ENCODE measurements at regions not wholly inside any gene's neighbourhood (a gene's known extent, or its start where the extent isn't known, plus 50 kb on each side); places are given as distances from the start of the nearest gene placed in this dataset.
"Not testable (repeated sequence)": the region's sequence is repeated elsewhere in the genome, so short reads cannot be mapped to it uniquely, and the experiment has no call there.

DNA sequence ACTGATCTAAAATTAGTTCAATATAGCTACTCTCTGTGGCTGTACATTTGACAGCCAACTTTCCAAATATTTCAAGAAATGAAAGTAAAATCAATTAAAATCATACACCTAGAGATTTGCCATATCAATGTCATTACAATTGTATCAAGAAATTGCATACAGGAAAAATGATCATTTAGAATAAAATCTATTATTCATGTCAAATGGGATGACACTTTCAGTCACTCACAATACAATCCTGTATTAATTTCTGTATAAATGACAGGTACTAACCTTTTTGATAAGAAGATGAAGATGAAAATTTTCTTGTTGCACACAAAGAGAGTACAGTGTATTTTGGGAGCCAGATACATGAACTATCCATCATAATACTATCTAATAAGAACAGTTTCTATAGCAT, 1588.9 kb upstream of the PRMT6 start:
- CTCF ChIA-PET: no interaction called here
- POLR2A ChIA-PET: no interaction called here
- Histone ChIP-seq H3K27me3 (replicated peaks in 1 of 2; ENCODE audit: control insufficient read depth in 2 of 2, extremely low read depth in 1 of 2, insufficient read depth in 2 of 2, low read length in 1 of 2) (no peaks in the 10 kb centered on the region), H3K9me3 (no peaks in the 10 kb centered on the region), H3K4me3 (ENCODE audit: control insufficient read depth in 1 of 2, extremely low read depth in 1 of 2, low read length in 1 of 2) (no peak overlapping the region), H3K4me1 (ENCODE audit: control insufficient read depth in 1 of 2, extremely low read depth in 1 of 2, insufficient read depth in 2 of 2, low read length in 2 of 2) (no peaks in the 10 kb centered on the region), H3K27ac (ENCODE audit: low read length) (no peak overlapping the region), H3K36me3 (ENCODE audit: control insufficient read depth in 2 of 2, extremely low read depth in 1 of 2, insufficient read depth in 1 of 2, low read length in 1 of 2) (no peaks in the 10 kb centered on the region)
- Mint-ChIP-seq H3K4me3 (no peak overlapping the region), H3K27ac (no peak overlapping the region), H3K27me3 (no peaks in the 10 kb centered on the region), H3K36me3 (no peaks in the 10 kb centered on the region), H3K9me3 (peaks cover 4 to 21% (median 17%) of the 10 kb centered on the region in 3 donors), H3K4me1 (no peaks in the 10 kb centered on the region)
- DNase-seq (no peak), ATAC-seq (replicated peaks in 1 of 4) (no peak)

DNA sequence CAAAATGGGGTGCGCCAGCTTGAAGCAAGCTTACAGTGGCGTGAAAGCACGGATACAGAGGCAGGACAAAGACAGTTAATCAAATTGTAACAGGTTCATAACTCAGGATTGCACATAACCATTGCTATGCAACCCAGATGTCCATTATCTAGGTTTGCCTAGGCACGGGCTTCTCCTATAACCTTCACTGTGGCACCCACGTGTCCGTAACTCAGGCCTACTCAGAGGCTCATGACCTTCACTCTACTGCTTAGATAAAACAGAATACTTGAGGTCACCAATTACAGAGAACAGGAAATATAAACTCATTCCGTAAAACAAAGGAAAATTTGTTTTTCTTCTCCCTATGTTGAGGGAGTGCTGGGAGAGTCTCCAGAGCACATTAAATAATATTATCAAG, 1585.9 kb upstream of the PRMT6 start:
- H3K4me1 Mint-ChIP-seq, CTCF ChIA-PET: not testable (repeated sequence)
- 78% methylated on average over 6 of the region's 7 CpGs for WGBS (ENCODE audit: insufficient coverage)

DNA sequence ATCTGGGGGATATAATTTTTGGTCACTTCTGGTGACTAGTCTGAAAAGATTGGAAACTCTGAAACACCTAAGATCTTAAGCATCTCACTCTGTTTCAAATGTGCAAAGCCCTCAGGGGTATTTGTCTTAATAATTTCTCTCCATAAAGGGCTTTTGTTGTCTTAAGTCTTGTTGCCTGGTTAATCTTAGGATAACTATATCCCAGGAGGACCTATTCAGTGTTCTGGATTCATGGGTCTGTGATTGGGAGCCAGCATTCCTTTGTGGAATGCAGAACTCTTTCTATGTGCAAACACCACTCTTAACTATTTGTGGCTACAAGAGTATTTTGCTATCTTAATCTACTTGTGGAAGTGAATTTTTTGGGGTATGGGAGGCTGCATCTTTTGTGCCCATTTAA, 1573.0 kb upstream of the PRMT6 start:
- DNase-seq: no peak
- Mint-ChIP-seq H3K27me3 (no peaks in the 10 kb centered on the region), H3K9me3 (peaks cover 10 to 20% (median 18%) of the 10 kb centered on the region in 3 donors), H3K36me3 (no peaks in the 10 kb centered on the region), H3K27ac (no peak overlapping the region), H3K4me3 (no peak overlapping the region), H3K4me1 (no peaks in the 10 kb centered on the region)
- POLR2A ChIA-PET: no interaction called here
- Histone ChIP-seq H3K27me3 (replicated peaks in 1 of 2; ENCODE audit: control insufficient read depth in 2 of 2, extremely low read depth in 1 of 2, insufficient read depth in 2 of 2, low read length in 1 of 2) (no peaks in the 10 kb centered on the region), H3K4me1 (ENCODE audit: control insufficient read depth in 1 of 2, extremely low read depth in 1 of 2, insufficient read depth in 2 of 2, low read length in 2 of 2) (no peaks in the 10 kb centered on the region), H3K4me3 (ENCODE audit: control insufficient read depth in 1 of 2, extremely low read depth in 1 of 2, low read length in 1 of 2) (no peak overlapping the region), H3K27ac (ENCODE audit: low read length) (no peak overlapping the region), H3K36me3 (ENCODE audit: control insufficient read depth in 2 of 2, extremely low read depth in 1 of 2, insufficient read depth in 1 of 2, low read length in 1 of 2) (no peaks in the 10 kb centered on the region), H3K9me3 (no peaks in the 10 kb centered on the region)
- CTCF ChIA-PET: no interaction called here
- no peak for ATAC-seq (replicated peaks in 1 of 4)

More for the DNA sequence above, 1585.9 kb upstream of the PRMT6 start:
- H3K27me3 Mint-ChIP-seq; H3K36me3 ChIP-seq (ENCODE audit: control insufficient read depth in 2 of 2, extremely low read depth in 1 of 2, insufficient read depth in 1 of 2, low read length in 1 of 2); POLR2A ChIA-PET; H3K4me3 ChIP-seq (ENCODE audit: control insufficient read depth in 1 of 2, extremely low read depth in 1 of 2, low read length in 1 of 2); ATAC-seq (replicated peaks in 1 of 4); DNase-seq; H3K9me3 ChIP-seq; H3K4me1 ChIP-seq (ENCODE audit: control insufficient read depth in 1 of 2, extremely low read depth in 1 of 2, insufficient read depth in 2 of 2, low read length in 2 of 2); H3K27ac Mint-ChIP-seq; H3K27me3 ChIP-seq (replicated peaks in 1 of 2; ENCODE audit: control insufficient read depth in 2 of 2, extremely low read depth in 1 of 2, insufficient read depth in 2 of 2, low read length in 1 of 2); H3K36me3 Mint-ChIP-seq; H3K27ac ChIP-seq (ENCODE audit: low read length); H3K4me3 Mint-ChIP-seq: not testable (repeated sequence)
- peaks cover 4 to 17% (median 15%) of the 10 kb centered on the region in 3 donors for H3K9me3 Mint-ChIP-seq

DNA sequence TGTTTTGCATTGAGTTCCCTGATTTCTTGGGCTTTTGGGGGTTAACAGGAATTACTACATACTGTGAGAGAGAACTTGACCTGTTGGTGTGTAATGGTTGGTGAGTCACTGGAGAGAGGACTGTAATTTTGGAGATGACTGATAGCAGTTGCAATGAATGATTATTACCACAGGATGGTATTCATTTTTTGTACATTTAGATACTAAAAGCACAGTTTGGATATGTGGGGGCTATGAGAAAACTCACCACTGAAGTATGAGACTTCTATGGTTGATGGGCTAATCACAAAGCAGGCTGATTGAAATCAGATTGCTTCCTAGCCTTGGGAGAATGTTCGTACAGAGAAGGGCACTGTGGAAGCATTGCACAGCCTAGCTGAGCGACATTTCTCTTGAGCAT, 1571.3 kb upstream of the PRMT6 start:
- H3K9me3 ChIP-seq: no peaks in the 10 kb centered on the region
- H3K27ac ChIP-seq (ENCODE audit: low read length): no peak overlapping the region
- CTCF ChIA-PET: no interaction called here
- no peak overlapping the region for H3K4me3 ChIP-seq (ENCODE audit: control insufficient read depth in 1 of 2, extremely low read depth in 1 of 2, low read length in 1 of 2)
- Mint-ChIP-seq H3K27ac (no peak overlapping the region), H3K27me3 (no peaks in the 10 kb centered on the region), H3K4me1 (no peaks in the 10 kb centered on the region), H3K36me3 (no peaks in the 10 kb centered on the region), H3K4me3 (no peak overlapping the region), H3K9me3 (peaks cover 10 to 26% (median 25%) of the 10 kb centered on the region in 3 donors)
- no peaks in the 10 kb centered on the region for H3K36me3 ChIP-seq (ENCODE audit: control insufficient read depth in 2 of 2, extremely low read depth in 1 of 2, insufficient read depth in 1 of 2, low read length in 1 of 2)
- DNase-seq (no peak), ATAC-seq (replicated peaks in 1 of 4) (no peak)
- H3K27me3 ChIP-seq (replicated peaks in 1 of 2; ENCODE audit: control insufficient read depth in 2 of 2, extremely low read depth in 1 of 2, insufficient read depth in 2 of 2, low read length in 1 of 2): no peaks in the 10 kb centered on the region
- H3K4me1 ChIP-seq (ENCODE audit: control insufficient read depth in 1 of 2, extremely low read depth in 1 of 2, insufficient read depth in 2 of 2, low read length in 2 of 2): no peaks in the 10 kb centered on the region
- WGBS (ENCODE audit: insufficient coverage): 85% methylated on average over 2 of the region's 2 CpGs
- POLR2A ChIA-PET: interaction anchor here in 1 of 2 donors (0.6 kb wide), 1 partner anchor 232 kb away, joined by 3 read pairs; no protein-coding TSS in a partner anchor

DNA sequence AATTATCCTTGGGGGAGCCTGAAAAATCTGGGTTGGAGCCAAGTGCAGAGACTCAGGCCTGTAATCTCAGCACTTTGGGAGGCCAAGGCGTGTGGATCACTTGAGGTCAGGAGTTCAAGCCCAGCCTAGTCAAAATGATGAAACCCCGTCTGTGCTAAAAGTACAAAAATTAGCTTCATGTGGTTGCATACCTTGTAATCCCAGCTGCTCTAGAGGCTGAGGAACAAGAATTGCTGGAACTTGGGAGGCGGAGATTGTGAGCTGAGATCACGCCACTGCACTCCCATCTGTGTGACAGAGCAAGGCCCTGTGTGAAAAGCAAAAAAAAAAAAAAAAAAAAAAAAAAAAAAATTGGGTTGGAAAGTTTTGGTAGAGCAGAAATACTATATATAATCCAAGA, 1563.6 kb upstream of the PRMT6 start:
- 72% methylated on average over 2 of the region's 4 CpGs for WGBS (ENCODE audit: insufficient coverage)
- no peak for DNase-seq
- Mint-ChIP-seq H3K4me3 (no peak overlapping the region), H3K4me1 (no peaks in the 10 kb centered on the region), H3K36me3 (no peaks in the 10 kb centered on the region), H3K27me3 (no peaks in the 10 kb centered on the region), H3K27ac (no peak overlapping the region), H3K9me3 (peaks cover 13 to 33% (median 27%) of the 10 kb centered on the region in 3 donors)
- no peak for ATAC-seq (replicated peaks in 1 of 4)
- no peak overlapping the region for H3K4me3 ChIP-seq (ENCODE audit: control insufficient read depth in 1 of 2, extremely low read depth in 1 of 2, low read length in 1 of 2)
- no peaks in the 10 kb centered on the region for H3K4me1 ChIP-seq (ENCODE audit: control insufficient read depth in 1 of 2, extremely low read depth in 1 of 2, insufficient read depth in 2 of 2, low read length in 2 of 2)
- ChIA-PET POLR2A (no interaction called here), CTCF (no interaction called here)
- no peaks in the 10 kb centered on the region for H3K36me3 ChIP-seq (ENCODE audit: control insufficient read depth in 2 of 2, extremely low read depth in 1 of 2, insufficient read depth in 1 of 2, low read length in 1 of 2)
- H3K9me3 ChIP-seq: peaks cover 2% of the 10 kb centered on the region
- no peak overlapping the region for H3K27ac ChIP-seq (ENCODE audit: low read length)
- H3K27me3 ChIP-seq (replicated peaks in 1 of 2; ENCODE audit: control insufficient read depth in 2 of 2, extremely low read depth in 1 of 2, insufficient read depth in 2 of 2, low read length in 1 of 2): no peaks in the 10 kb centered on the region

DNA sequence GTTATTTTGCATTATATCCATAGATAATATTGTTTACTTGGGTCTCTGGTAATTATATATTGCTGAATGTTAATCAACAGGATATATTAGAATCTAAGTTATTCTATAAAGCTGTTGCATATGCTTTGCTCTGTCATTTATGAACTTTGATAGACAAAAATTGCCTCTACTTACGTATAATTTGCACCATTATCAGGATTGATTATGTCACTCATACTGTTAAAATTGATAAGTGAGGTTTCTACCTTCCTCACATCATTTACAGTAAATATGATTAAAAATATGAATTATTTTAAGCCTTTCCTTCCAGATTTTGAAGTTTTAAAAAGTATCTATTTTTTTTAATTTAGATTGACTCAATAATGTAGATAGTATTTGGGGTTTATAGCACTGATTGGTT, 1540.4 kb upstream of the PRMT6 start:
- Mint-ChIP-seq H3K27me3 (no peaks in the 10 kb centered on the region), H3K36me3 (no peaks in the 10 kb centered on the region), H3K4me3 (no peak overlapping the region), H3K9me3 (peaks cover 0 to 22% (median 11%) of the 10 kb centered on the region in 3 donors), H3K27ac (no peak overlapping the region), H3K4me1 (no peaks in the 10 kb centered on the region)
- Histone ChIP-seq H3K27me3 (replicated peaks in 1 of 2; ENCODE audit: control insufficient read depth in 2 of 2, extremely low read depth in 1 of 2, insufficient read depth in 2 of 2, low read length in 1 of 2) (no peaks in the 10 kb centered on the region), H3K4me1 (ENCODE audit: control insufficient read depth in 1 of 2, extremely low read depth in 1 of 2, insufficient read depth in 2 of 2, low read length in 2 of 2) (no peaks in the 10 kb centered on the region), H3K36me3 (ENCODE audit: control insufficient read depth in 2 of 2, extremely low read depth in 1 of 2, insufficient read depth in 1 of 2, low read length in 1 of 2) (no peaks in the 10 kb centered on the region), H3K9me3 (no peaks in the 10 kb centered on the region), H3K4me3 (ENCODE audit: control insufficient read depth in 1 of 2, extremely low read depth in 1 of 2, low read length in 1 of 2) (no peak overlapping the region), H3K27ac (ENCODE audit: low read length) (no peak overlapping the region)
- CTCF ChIA-PET: no interaction called here
- POLR2A ChIA-PET: no interaction called here
- no CpG with 5 or more reads among the region's 1 CpG for WGBS (ENCODE audit: insufficient coverage)
- no peak for DNase-seq
- ATAC-seq (replicated peaks in 1 of 4): no peak

DNA sequence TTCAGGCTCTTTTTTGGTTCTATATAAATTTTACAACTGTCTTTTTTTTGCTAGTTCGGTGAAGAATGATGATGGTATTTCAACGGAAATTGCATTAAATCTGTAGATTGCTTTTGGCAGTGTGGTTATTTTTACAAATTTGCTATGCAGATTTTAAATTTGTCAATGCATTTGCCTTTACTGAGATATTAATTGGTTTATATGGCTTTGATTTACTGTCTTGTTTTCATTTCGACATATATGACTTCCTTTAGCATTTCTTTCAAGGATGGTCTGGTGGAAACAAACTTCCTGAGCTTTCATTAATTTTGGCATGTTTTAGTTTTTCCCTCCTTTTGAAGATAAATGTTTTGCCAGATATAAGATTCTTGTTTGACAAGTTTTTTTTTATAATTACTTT, 1522.5 kb upstream of the PRMT6 start:
- ChIA-PET CTCF (no interaction called here), POLR2A (no interaction called here)
- DNase-seq (no peak), ATAC-seq (replicated peaks in 1 of 4) (no peak)
- Histone ChIP-seq H3K27ac (ENCODE audit: low read length) (no peak overlapping the region), H3K36me3 (ENCODE audit: control insufficient read depth in 2 of 2, extremely low read depth in 1 of 2, insufficient read depth in 1 of 2, low read length in 1 of 2) (no peaks in the 10 kb centered on the region), H3K4me1 (ENCODE audit: control insufficient read depth in 1 of 2, extremely low read depth in 1 of 2, insufficient read depth in 2 of 2, low read length in 2 of 2) (no peaks in the 10 kb centered on the region), H3K27me3 (replicated peaks in 1 of 2; ENCODE audit: control insufficient read depth in 2 of 2, extremely low read depth in 1 of 2, insufficient read depth in 2 of 2, low read length in 1 of 2) (no peaks in the 10 kb centered on the region), H3K9me3 (peaks cover 8% of the 10 kb centered on the region), H3K4me3 (ENCODE audit: control insufficient read depth in 1 of 2, extremely low read depth in 1 of 2, low read length in 1 of 2) (no peak overlapping the region)
- H3K27me3 Mint-ChIP-seq: no peaks in the 10 kb centered on the region
- H3K36me3 Mint-ChIP-seq: no peaks in the 10 kb centered on the region
- peaks cover 3 to 35% (median 20%) of the 10 kb centered on the region in 3 donors for H3K9me3 Mint-ChIP-seq
- H3K4me1 Mint-ChIP-seq: no peaks in the 10 kb centered on the region
- WGBS (ENCODE audit: insufficient coverage): 90% methylated on average over 2 of the region's 3 CpGs
- no peak overlapping the region for H3K27ac Mint-ChIP-seq
- H3K4me3 Mint-ChIP-seq: no peak overlapping the region
